SK-N-SH (cell line): ENCODE measurements at regions not wholly inside any gene's neighbourhood (a gene's known extent, or its start where the extent isn't known, plus 50 kb on each side); places are given as distances from the start of the nearest gene placed in this dataset.

Experiments used
- CTCF ChIA-PET: fragments of 300-600, 350-600 bp; formaldehyde crosslinking; extraction: SDS; loops from one replicate; lab custom pipeline; 2021; lab: Yijun Ruan, JAX
- POLR2A ChIA-PET: fragments of 350-600 bp; sonication (Branson Sonifier 250); formaldehyde crosslinking; extraction: SDS; loops from one replicate; lab custom pipeline; 2020; ENCODE audit warnings: antibody characterized with exemption, inconsistent platforms; lab: Yijun Ruan, JAX
- DNase-seq: peaks from one replicate; pipeline ENCODE4 v3.0.0; 2012
- H2AFZ ChIP-seq: fragments of 200-600 bp; sonication (generic); 2 replicates; pipeline ENCODE4 v1.8.1; 2016; ENCODE audit warnings: antibody characterized with exemption, mild to moderate bottlenecking, low read depth
- H3F3A ChIP-seq: fragments of 200-600 bp; sonication (generic); replicated peaks from 2 replicates; pipeline ENCODE3; 2016; ENCODE audit warnings: antibody characterized with exemption, mild to moderate bottlenecking; ENCODE audit not compliant: insufficient read depth
- H3K27ac ChIP-seq, 2 experiments: fragments of 200-500 bp in 1 of 2; fragments of 200-600 bp in 1 of 2; sonication (Bioruptor generic) in 1 of 2; sonication (generic), shearing (Covaris generic) in 1 of 2; 2 replicates each; pipeline versions ENCODE4 v1.5.1 to v1.6.1; 2014 to 2016; ENCODE audit warnings: low read depth in 2 of 2, inconsistent platforms in 1 of 2, low read length in 1 of 2, mild to moderate bottlenecking in 1 of 2, mixed read lengths in 1 of 2
- H3K27me3 ChIP-seq: fragments of 200-600 bp; sonication (generic), shearing (Covaris generic); 2 replicates; pipeline ENCODE4 v1.6.1; 2016; ENCODE audit warnings: mixed run types; ENCODE audit not compliant: insufficient read depth
- H3K36me3 ChIP-seq, 2 experiments: fragments of 200-500 bp in 1 of 2; fragments of 200-600 bp in 1 of 2; sonication (Bioruptor generic) in 1 of 2; sonication (generic) in 1 of 2; replicated peaks in 1 of 2; 2 replicates each; pipeline versions ENCODE3 to v1.5.1; 2014 to 2016; ENCODE audit warnings: low read length in 1 of 2, mild to moderate bottlenecking in 1 of 2; ENCODE audit not compliant: insufficient read depth in 2 of 2, control insufficient read depth in 1 of 2
- H3K4me1 ChIP-seq, 2 experiments: fragments of 200-500 bp in 1 of 2; fragments of 200-600 bp in 1 of 2; sonication (Bioruptor generic) in 1 of 2; sonication (generic), shearing (Covaris generic) in 1 of 2; 2 replicates each; pipeline versions ENCODE4 v1.5.1 to v1.6.1; 2014 to 2016; ENCODE audit warnings: low read depth in 1 of 2, low read length in 1 of 2, mixed run types in 1 of 2; ENCODE audit not compliant: insufficient read depth in 2 of 2, control insufficient read depth in 1 of 2
- H3K4me2 ChIP-seq: fragments of 200-600 bp; sonication (generic), shearing (Covaris generic); 2 replicates; pipeline ENCODE4 v1.6.1; 2017; ENCODE audit warnings: mixed run types
- H3K4me3 ChIP-seq, 2 experiments: fragments of 200-500 bp in 1 of 2; fragments of 200-600 bp in 1 of 2; sonication (Bioruptor generic) in 1 of 2; sonication (generic), shearing (Covaris generic) in 1 of 2; 2 replicates each; pipeline versions ENCODE4 v1.5.1 to v1.8.1; 2014 to 2016; ENCODE audit warnings: low read depth in 2 of 2, inconsistent platforms in 1 of 2, low read length in 1 of 2, mild to moderate bottlenecking in 1 of 2, mixed read lengths in 1 of 2, moderate library complexity in 1 of 2
- H3K79me2 ChIP-seq: fragments of 200-600 bp; sonication (generic); 2 replicates; pipeline ENCODE4 v1.8.1; 2017; ENCODE audit warnings: mild to moderate bottlenecking; ENCODE audit not compliant: insufficient read depth
- H3K9ac ChIP-seq: fragments of 200-600 bp; sonication (generic); 2 replicates; pipeline ENCODE4 v1.6.1; 2017; ENCODE audit warnings: mixed run types
- H3K9me2 ChIP-seq: fragments of 200-600 bp; sonication (generic); 2 replicates; pipeline ENCODE4 v1.6.1; 2017; ENCODE audit warnings: mixed run types
- H3K9me3 ChIP-seq: fragments of 200-600 bp; sonication (generic); 2 replicates; pipeline ENCODE4 v1.6.1; 2017; ENCODE audit warnings: mixed run types, mild to moderate bottlenecking, moderate library complexity
- H4K20me1 ChIP-seq: fragments of 200-600 bp; sonication (generic); 2 replicates; pipeline ENCODE4 v1.6.1; 2017; ENCODE audit warnings: mild to moderate bottlenecking, mixed run types; ENCODE audit not compliant: insufficient read depth
- ELF1 ChIP-seq: IDR thresholded peaks from 2 replicates; pipeline ENCODE4 v1.4.0; 2012
- EP300 ChIP-seq, 2 experiments: IDR thresholded peaks; 2 replicates each; pipeline versions ENCODE4 v1.4.0 to v1.6.1; 2012; ENCODE audit warnings: borderline replicate concordance in 1 of 2, low read depth in 1 of 2, low read length in 1 of 2
- FOXJ3 ChIP-seq: sonication (generic); formaldehyde crosslinking; IDR thresholded peaks from 2 replicates; pipeline ENCODE4 v1.5.1; 2020; ENCODE audit warnings: mild to moderate bottlenecking, missing genetic modification reagents
- FOXM1 ChIP-seq: IDR thresholded peaks from 2 replicates; pipeline ENCODE4 v1.4.0; 2012; ENCODE audit warnings: low read depth, mild to moderate bottlenecking
- GABPA ChIP-seq: IDR thresholded peaks from 2 replicates; pipeline ENCODE4 v1.4.0; 2012; ENCODE audit warnings: low read depth, mild to moderate bottlenecking
- GATA2 ChIP-seq: sonication (generic); formaldehyde crosslinking; IDR thresholded peaks from 2 replicates; pipeline ENCODE4 v1.5.0; 2020; ENCODE audit warnings: mild to moderate bottlenecking, missing genetic modification reagents
- JUND ChIP-seq: IDR thresholded peaks from 2 replicates; pipeline ENCODE4 v1.4.0; 2012
- MEF2A ChIP-seq: IDR thresholded peaks from 2 replicates; pipeline ENCODE4 v1.4.0; 2012; ENCODE audit warnings: low read depth, borderline replicate concordance
- MXI1 ChIP-seq: IDR thresholded peaks from 2 replicates; pipeline ENCODE4 v1.6.1; 2012; ENCODE audit warnings: mild to moderate bottlenecking, low read depth, low read length, improper control_type of control experiment
- NRF1 ChIP-seq: IDR thresholded peaks from 2 replicates; pipeline ENCODE4 v1.6.1; 2012; ENCODE audit warnings: low read depth, mild to moderate bottlenecking, low read length
- RCOR1 ChIP-seq: fragments of 150-350 bp; IDR thresholded peaks from 2 replicates; pipeline ENCODE4 v1.6.1; 2017; ENCODE audit warnings: antibody characterized with exemption, low read length
- RFX5 ChIP-seq: IDR thresholded peaks from 2 replicates; pipeline ENCODE4 v1.6.1; 2012; ENCODE audit warnings: mild to moderate bottlenecking, improper control_type of control experiment, low read length
- SIN3A ChIP-seq: IDR thresholded peaks from 2 replicates; pipeline ENCODE4 v1.6.1; 2012; ENCODE audit warnings: low read depth, mild to moderate bottlenecking, low read length, moderate library complexity, borderline replicate concordance
- SMC3 ChIP-seq: IDR thresholded peaks from 2 replicates; pipeline ENCODE4 v1.6.1; 2012; ENCODE audit warnings: low read depth, low read length, improper control_type of control experiment
- TAF1 ChIP-seq: IDR thresholded peaks from 2 replicates; pipeline ENCODE4 v1.6.1; 2012; ENCODE audit warnings: low read depth, mild to moderate bottlenecking, low read length, moderate library complexity, borderline replicate concordance
- WGBS: methylation state at CpG from one replicate; pipeline ENCODE4 v1.1.6; 2017; ENCODE audit warnings: low lambda C conversion rate; 5-methylcytosine and 5-hydroxymethylcytosine counted together
- TF ChIP-seq, protein P1 (sequence below): fragments of 150-350 bp; IDR thresholded peaks from 2 replicates; pipeline ENCODE4 v1.6.1; 2016; ENCODE audit warnings: mild to moderate bottlenecking, low read depth, low read length
- TF ChIP-seq, protein P2 (sequence below): IDR thresholded peaks from 2 replicates; pipeline ENCODE4 v1.6.1; 2012; ENCODE audit warnings: mild to moderate bottlenecking, low read depth, low read length, moderate library complexity
- TF ChIP-seq, protein P3 (sequence below): fragments of 150-350 bp; IDR thresholded peaks from 2 replicates; pipeline ENCODE4 v1.6.1; 2017; ENCODE audit warnings: antibody characterized with exemption, low read length, low read depth, borderline replicate concordance

DNA sequence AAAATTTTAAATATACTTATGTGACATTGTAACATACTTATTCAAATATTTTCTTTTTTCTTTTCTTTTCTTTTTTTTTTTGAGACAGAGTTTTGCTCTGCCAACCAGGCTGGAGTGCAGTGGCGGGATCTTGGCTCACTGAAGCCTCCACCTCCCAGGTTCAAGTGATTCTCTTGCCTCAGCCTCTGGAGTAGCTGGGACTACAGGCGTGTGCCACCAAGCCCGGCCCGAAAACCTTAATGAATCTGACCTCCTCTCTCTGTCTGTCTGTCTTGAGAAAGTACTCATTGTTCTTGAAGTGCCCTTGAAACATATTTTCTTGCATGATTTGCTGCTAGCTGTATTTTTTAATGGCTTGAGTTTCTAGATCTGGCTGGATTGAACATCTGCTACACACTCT lies 136.8 kb downstream of the ANAPC4 start:
- Histone ChIP-seq H3K9me2 (no peaks in the 10 kb centered on the region), H3K79me2 (no peaks in the 10 kb centered on the region), H3K27ac (no peak overlapping the region), H3F3A (peaks cover 4% of the 10 kb centered on the region), H3K27me3 (peaks cover 18% of the 10 kb centered on the region; the same call in 1 of the 2 replicates), H3K36me3 (no peaks in the 10 kb centered on the region), H3K9ac (no peak overlapping the region), H3K9me3 (no peaks in the 10 kb centered on the region), H3K4me2 (no peak overlapping the region), H3K4me1 (no peaks in the 10 kb centered on the region; a peak in 1 of 4 replicates), H2AFZ (no peak overlapping the region), H3K4me3 (no peak overlapping the region), H4K20me1 (no peaks in the 10 kb centered on the region)
- DNase-seq, result no peak
- TF ChIP-seq SMC3, result no peak
- TF ChIP-seq FOXJ3, result no peak
- no peak for TF ChIP-seq JUND
- TF ChIP-seq, protein P1, sequence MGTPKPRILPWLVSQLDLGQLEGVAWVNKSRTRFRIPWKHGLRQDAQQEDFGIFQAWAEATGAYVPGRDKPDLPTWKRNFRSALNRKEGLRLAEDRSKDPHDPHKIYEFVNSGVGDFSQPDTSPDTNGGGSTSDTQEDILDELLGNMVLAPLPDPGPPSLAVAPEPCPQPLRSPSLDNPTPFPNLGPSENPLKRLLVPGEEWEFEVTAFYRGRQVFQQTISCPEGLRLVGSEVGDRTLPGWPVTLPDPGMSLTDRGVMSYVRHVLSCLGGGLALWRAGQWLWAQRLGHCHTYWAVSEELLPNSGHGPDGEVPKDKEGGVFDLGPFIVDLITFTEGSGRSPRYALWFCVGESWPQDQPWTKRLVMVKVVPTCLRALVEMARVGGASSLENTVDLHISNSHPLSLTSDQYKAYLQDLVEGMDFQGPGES, result no peak
- TF ChIP-seq, protein P2, sequence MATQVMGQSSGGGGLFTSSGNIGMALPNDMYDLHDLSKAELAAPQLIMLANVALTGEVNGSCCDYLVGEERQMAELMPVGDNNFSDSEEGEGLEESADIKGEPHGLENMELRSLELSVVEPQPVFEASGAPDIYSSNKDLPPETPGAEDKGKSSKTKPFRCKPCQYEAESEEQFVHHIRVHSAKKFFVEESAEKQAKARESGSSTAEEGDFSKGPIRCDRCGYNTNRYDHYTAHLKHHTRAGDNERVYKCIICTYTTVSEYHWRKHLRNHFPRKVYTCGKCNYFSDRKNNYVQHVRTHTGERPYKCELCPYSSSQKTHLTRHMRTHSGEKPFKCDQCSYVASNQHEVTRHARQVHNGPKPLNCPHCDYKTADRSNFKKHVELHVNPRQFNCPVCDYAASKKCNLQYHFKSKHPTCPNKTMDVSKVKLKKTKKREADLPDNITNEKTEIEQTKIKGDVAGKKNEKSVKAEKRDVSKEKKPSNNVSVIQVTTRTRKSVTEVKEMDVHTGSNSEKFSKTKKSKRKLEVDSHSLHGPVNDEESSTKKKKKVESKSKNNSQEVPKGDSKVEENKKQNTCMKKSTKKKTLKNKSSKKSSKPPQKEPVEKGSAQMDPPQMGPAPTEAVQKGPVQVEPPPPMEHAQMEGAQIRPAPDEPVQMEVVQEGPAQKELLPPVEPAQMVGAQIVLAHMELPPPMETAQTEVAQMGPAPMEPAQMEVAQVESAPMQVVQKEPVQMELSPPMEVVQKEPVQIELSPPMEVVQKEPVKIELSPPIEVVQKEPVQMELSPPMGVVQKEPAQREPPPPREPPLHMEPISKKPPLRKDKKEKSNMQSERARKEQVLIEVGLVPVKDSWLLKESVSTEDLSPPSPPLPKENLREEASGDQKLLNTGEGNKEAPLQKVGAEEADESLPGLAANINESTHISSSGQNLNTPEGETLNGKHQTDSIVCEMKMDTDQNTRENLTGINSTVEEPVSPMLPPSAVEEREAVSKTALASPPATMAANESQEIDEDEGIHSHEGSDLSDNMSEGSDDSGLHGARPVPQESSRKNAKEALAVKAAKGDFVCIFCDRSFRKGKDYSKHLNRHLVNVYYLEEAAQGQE, result no peak
- TF ChIP-seq, protein P3, sequence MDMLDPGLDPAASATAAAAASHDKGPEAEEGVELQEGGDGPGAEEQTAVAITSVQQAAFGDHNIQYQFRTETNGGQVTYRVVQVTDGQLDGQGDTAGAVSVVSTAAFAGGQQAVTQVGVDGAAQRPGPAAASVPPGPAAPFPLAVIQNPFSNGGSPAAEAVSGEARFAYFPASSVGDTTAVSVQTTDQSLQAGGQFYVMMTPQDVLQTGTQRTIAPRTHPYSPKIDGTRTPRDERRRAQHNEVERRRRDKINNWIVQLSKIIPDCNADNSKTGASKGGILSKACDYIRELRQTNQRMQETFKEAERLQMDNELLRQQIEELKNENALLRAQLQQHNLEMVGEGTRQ, result no peak
- TF ChIP-seq TAF1, result no peak
- TF ChIP-seq NRF1, result no peak
- no peak for TF ChIP-seq ELF1
- TF ChIP-seq GATA2 (CRISPR knock-in tag), result no peak
- no peak for TF ChIP-seq MEF2A
- no peak for TF ChIP-seq FOXM1
- no peak for TF ChIP-seq GABPA
- no peak for TF ChIP-seq EP300 (IDR thresholded peaks at IDR 0.05; ENCODE audit: borderline replicate concordance in 1 of 2, low read depth in 1 of 2, low read length in 1 of 2)
- TF ChIP-seq RFX5, result no peak
- no peak for TF ChIP-seq RCOR1
- TF ChIP-seq MXI1, result no peak
- no peak for TF ChIP-seq SIN3A
- 31% methylated on average over 4 of the region's 4 CpGs for WGBS
- POLR2A ChIA-PET, result no interaction called here
- CTCF ChIA-PET, result interaction anchor here (1.0 kb wide), 1 partner anchor 12 kb away, joined by 3 read pairs; no protein-coding TSS in a partner anchor
